Hepatocyte (in vitro differentiated cells): ENCODE measurements at regions not wholly inside any gene's neighbourhood (a gene's known extent, or its start where the extent isn't known, plus 50 kb on each side); places are given as distances from the start of the nearest gene placed in this dataset.

Source experiments
- CTCF ChIP-seq: fragments of 200-600 bp; sonication (generic); IDR thresholded peaks from 2 replicates; pipeline ENCODE4 v1.5.1; 2016; ENCODE audit warnings: antibody characterized with exemption, mild to moderate bottlenecking; ENCODE audit not compliant: poor library complexity
- EZH2 ChIP-seq: fragments of 200-600 bp; sonication (generic); IDR thresholded peaks from 2 replicates; pipeline ENCODE4 v1.6.1; 2016; ENCODE audit warnings: antibody characterized with exemption, mild to moderate bottlenecking, borderline replicate concordance

GRCh38 chr15:47502041-47502440, 215.3 kb upstream of the SEMA6D start:
- TF ChIP-seq CTCF (no peak), EZH2 (no peak)
